H9 (cell line): ENCODE measurements at regions not wholly inside any gene's neighbourhood (a gene's known extent, or its start where the extent isn't known, plus 50 kb on each side); places are given as distances from the start of the nearest gene placed in this dataset.

ENCODE experiments used
- DNase-seq: peaks from one replicate; pipeline ENCODE4 v3.0.0-alpha.2; 2017
- H2AFZ ChIP-seq: one replicate; pipeline ENCODE4 v1.6.1; 2013; ENCODE audit warnings: mild to moderate bottlenecking, low read length, control low read depth, moderate library complexity
- H2AK5ac ChIP-seq: 2 replicates; pipeline ENCODE4 v1.6.1; 2013; ENCODE audit warnings: low read length, control low read depth, mixed read lengths; ENCODE audit not compliant: insufficient read length
- H2BK120ac ChIP-seq: one replicate; pipeline ENCODE4 v1.6.1; 2013; ENCODE audit warnings: low read depth, mild to moderate bottlenecking, low read length, control low read depth, inconsistent platforms; ENCODE audit not compliant: poor library complexity, severe bottlenecking
- H2BK12ac ChIP-seq: 2 replicates; pipeline ENCODE4 v1.6.1; 2013; ENCODE audit warnings: low read length, control low read depth, mixed read lengths, low read depth; ENCODE audit not compliant: insufficient read length
- H2BK15ac ChIP-seq: 2 replicates; pipeline ENCODE4 v1.6.1; 2013; ENCODE audit warnings: low read depth, low read length, control low read depth
- H2BK20ac ChIP-seq: one replicate; pipeline ENCODE4 v1.6.1; 2013; ENCODE audit warnings: low read depth, mild to moderate bottlenecking, low read length, control low read depth, inconsistent platforms; ENCODE audit not compliant: poor library complexity, severe bottlenecking
- H2BK5ac ChIP-seq: 2 replicates; pipeline ENCODE4 v1.6.1; 2013; ENCODE audit warnings: low read length, control low read depth, mixed read lengths; ENCODE audit not compliant: insufficient read length
- H3K14ac ChIP-seq: 2 replicates; pipeline ENCODE4 v1.6.1; 2013; ENCODE audit warnings: low read length, control low read depth; ENCODE audit not compliant: insufficient read depth
- H3K18ac ChIP-seq: 2 replicates; pipeline ENCODE4 v1.6.1; 2013; ENCODE audit warnings: low read depth, mild to moderate bottlenecking, mixed read lengths, low read length, control low read depth; ENCODE audit not compliant: insufficient read length
- H3K23ac ChIP-seq: 2 replicates; pipeline ENCODE4 v1.6.1; 2013; ENCODE audit warnings: low read length, control low read depth, mixed read lengths, low read depth; ENCODE audit not compliant: insufficient read length
- H3K23me2 ChIP-seq: 2 replicates; pipeline ENCODE4 v1.6.1; 2013; ENCODE audit warnings: low read depth, mild to moderate bottlenecking, mixed read lengths, low read length, control low read depth; ENCODE audit not compliant: insufficient read length, poor library complexity, severe bottlenecking
- H3K27ac ChIP-seq: 2 replicates; pipeline ENCODE4 v1.5.1; 2013; ENCODE audit warnings: low read length, control low read depth, mixed read lengths, low read depth; ENCODE audit not compliant: insufficient read length
- H3K27me3 ChIP-seq: 2 replicates; pipeline ENCODE4 v1.6.1; 2013; ENCODE audit warnings: low read length, control low read depth, inconsistent platforms; ENCODE audit not compliant: insufficient read depth
- H3K4ac ChIP-seq: 2 replicates; pipeline ENCODE4 v1.6.1; 2013; ENCODE audit warnings: low read depth, mild to moderate bottlenecking, control low read depth, inconsistent platforms, low read length, moderate library complexity
- H3K4me1 ChIP-seq: 2 replicates; pipeline ENCODE4 v1.6.1; 2013; ENCODE audit warnings: low read length, control low read depth, inconsistent platforms; ENCODE audit not compliant: insufficient read depth
- H3K4me2 ChIP-seq: 2 replicates; pipeline ENCODE4 v1.6.1; 2013; ENCODE audit warnings: low read length, control low read depth, mixed read lengths; ENCODE audit not compliant: insufficient read length, insufficient read depth
- H3K56ac ChIP-seq: 2 replicates; pipeline ENCODE4 v1.6.1; 2013; ENCODE audit warnings: low read depth, mild to moderate bottlenecking, mixed read lengths, low read length, control low read depth; ENCODE audit not compliant: insufficient read length
- H3K79me1 ChIP-seq: 2 replicates; pipeline ENCODE4 v1.6.1; 2013; ENCODE audit warnings: low read depth, mild to moderate bottlenecking, moderate library complexity, low read length, control low read depth, inconsistent platforms; ENCODE audit not compliant: insufficient read depth, poor library complexity, severe bottlenecking
- H3K79me2 ChIP-seq: 2 replicates; pipeline ENCODE4 v1.6.1; 2013; ENCODE audit warnings: low read length, control low read depth, inconsistent platforms; ENCODE audit not compliant: insufficient read depth
- H3K9ac ChIP-seq: 2 replicates; pipeline ENCODE4 v1.6.1; 2013; ENCODE audit warnings: low read length, control low read depth, mixed read lengths; ENCODE audit not compliant: insufficient read length; ENCODE audit errors: extremely low read depth
- H3K9me3 ChIP-seq: one replicate; pipeline ENCODE4 v1.6.1; 2013; ENCODE audit warnings: low read depth, low read length, inconsistent platforms; ENCODE audit not compliant: control insufficient read depth
- H3T11ph ChIP-seq: one replicate; pipeline ENCODE4 v1.6.1; 2013; ENCODE audit warnings: mild to moderate bottlenecking, low read length, control low read depth, inconsistent platforms
- H4K20me1 ChIP-seq: one replicate; pipeline ENCODE4 v1.6.1; 2013; ENCODE audit not compliant: control insufficient read depth, insufficient read length, insufficient read depth
- H4K5ac ChIP-seq: 2 replicates; pipeline ENCODE4 v1.6.1; 2013; ENCODE audit warnings: low read depth, mild to moderate bottlenecking, mixed read lengths, low read length, control low read depth; ENCODE audit not compliant: insufficient read length
- H4K8ac ChIP-seq: replicated peaks from 2 replicates; pipeline ENCODE4 v1.6.1; 2013; ENCODE audit warnings: low read length, control low read depth, mixed read lengths, low read depth; ENCODE audit not compliant: insufficient read length
- H4K91ac ChIP-seq: 2 replicates; pipeline ENCODE4 v1.6.1; 2013; ENCODE audit warnings: low read depth, mild to moderate bottlenecking, moderate library complexity, mixed read lengths, low read length, control low read depth; ENCODE audit not compliant: insufficient read length
- H3K27ac Mint-ChIP-seq, 3 experiments: 2 replicates in 2 of 3; 3 replicates in 1 of 3; pipeline ENCODE4 v1.8.0; 2020 to 2021; ENCODE audit warnings: mixed read lengths in 3 of 3, mild to moderate bottlenecking in 1 of 3, moderate library complexity in 1 of 3
- H3K27me3 Mint-ChIP-seq: 2 replicates; pipeline ENCODE4 v1.8.0; 2021; ENCODE audit warnings: low read depth, mild to moderate bottlenecking, moderate library complexity, mixed read lengths
- H3K36me3 Mint-ChIP-seq, 3 experiments: 2 replicates in 2 of 3; 3 replicates in 1 of 3; pipeline ENCODE4 v1.8.0; 2020 to 2021; ENCODE audit warnings: low read depth in 3 of 3, mixed read lengths in 3 of 3; ENCODE audit not compliant: insufficient read depth in 1 of 3
- H3K4me1 Mint-ChIP-seq, 2 experiments: 2 replicates each; pipeline ENCODE4 v1.8.0; 2020; ENCODE audit warnings: mixed read lengths in 2 of 2
- H3K4me3 Mint-ChIP-seq, 2 experiments: 2 replicates in 1 of 2; 3 replicates in 1 of 2; pipeline ENCODE4 v1.8.0; 2020 to 2021; ENCODE audit warnings: mild to moderate bottlenecking in 2 of 2, mixed read lengths in 2 of 2, moderate library complexity in 1 of 2
- H3K9me3 Mint-ChIP-seq, 2 experiments: 2 replicates in 1 of 2; 3 replicates in 1 of 2; pipeline ENCODE4 v1.8.0; 2020; ENCODE audit warnings: mild to moderate bottlenecking in 2 of 2, mixed read lengths in 2 of 2, moderate library complexity in 1 of 2
- WGBS: extraction: QIAGEN DNeasy Blood & Tissue Kit; methylation state at CpG from one replicate; pipeline ENCODE4 v1.1.7; 2013; ENCODE audit warnings: missing lambda C conversion rate, low lambda C conversion rate, mixed read lengths; ENCODE audit not compliant: insufficient read length; ENCODE audit errors: extremely low coverage; 5-methylcytosine and 5-hydroxymethylcytosine counted together
- TF ChIP-seq, protein P1 (sequence below): fragments of 200-600 bp; sonication (generic); conservative IDR thresholded peaks from 3 replicates; pipeline ENCODE4 v1.8.0; 2021; ENCODE audit warnings: antibody characterized with exemption, mild to moderate bottlenecking

DNA sequence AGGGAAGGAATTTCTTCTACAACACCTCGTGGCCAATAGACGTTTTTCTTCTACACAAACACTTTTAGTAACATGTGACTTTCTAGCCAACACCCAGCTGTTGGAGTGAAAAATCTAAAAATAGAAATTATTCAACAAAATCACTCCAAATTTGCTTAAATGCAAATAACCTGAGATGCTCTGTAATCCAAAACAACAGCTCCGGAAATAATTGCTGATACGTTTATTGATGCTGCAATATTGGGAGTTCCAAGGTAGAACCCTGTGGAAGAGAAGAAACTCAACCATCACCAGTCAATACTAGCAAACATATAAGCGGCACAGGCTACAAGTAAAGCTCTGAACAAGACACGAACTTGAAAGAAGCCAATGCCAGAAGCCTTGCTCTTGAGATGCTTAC, 230.6 kb downstream of the ALDH8A1 start:
- TF ChIP-seq, protein P1, sequence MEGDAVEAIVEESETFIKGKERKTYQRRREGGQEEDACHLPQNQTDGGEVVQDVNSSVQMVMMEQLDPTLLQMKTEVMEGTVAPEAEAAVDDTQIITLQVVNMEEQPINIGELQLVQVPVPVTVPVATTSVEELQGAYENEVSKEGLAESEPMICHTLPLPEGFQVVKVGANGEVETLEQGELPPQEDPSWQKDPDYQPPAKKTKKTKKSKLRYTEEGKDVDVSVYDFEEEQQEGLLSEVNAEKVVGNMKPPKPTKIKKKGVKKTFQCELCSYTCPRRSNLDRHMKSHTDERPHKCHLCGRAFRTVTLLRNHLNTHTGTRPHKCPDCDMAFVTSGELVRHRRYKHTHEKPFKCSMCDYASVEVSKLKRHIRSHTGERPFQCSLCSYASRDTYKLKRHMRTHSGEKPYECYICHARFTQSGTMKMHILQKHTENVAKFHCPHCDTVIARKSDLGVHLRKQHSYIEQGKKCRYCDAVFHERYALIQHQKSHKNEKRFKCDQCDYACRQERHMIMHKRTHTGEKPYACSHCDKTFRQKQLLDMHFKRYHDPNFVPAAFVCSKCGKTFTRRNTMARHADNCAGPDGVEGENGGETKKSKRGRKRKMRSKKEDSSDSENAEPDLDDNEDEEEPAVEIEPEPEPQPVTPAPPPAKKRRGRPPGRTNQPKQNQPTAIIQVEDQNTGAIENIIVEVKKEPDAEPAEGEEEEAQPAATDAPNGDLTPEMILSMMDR, result no peak
- peaks cover 2% of the 10 kb centered on the region; the same call in 1 of the 2 replicates for H3K27me3 Mint-ChIP-seq
- H3K27me3 ChIP-seq, result no peaks in the 10 kb centered on the region
- no peak overlapping the region for H3K18ac ChIP-seq
- no peak overlapping the region for H2BK15ac ChIP-seq
- H2BK20ac ChIP-seq, result no peak overlapping the region
- H3K4me3 Mint-ChIP-seq, result no peak overlapping the region
- no peak overlapping the region for H3K4me2 ChIP-seq
- no peak overlapping the region for H3K9ac ChIP-seq
- no peak for DNase-seq
- H2BK5ac ChIP-seq, result no peak overlapping the region
- no peak overlapping the region for H4K91ac ChIP-seq
- no peaks in the 10 kb centered on the region for H3K79me2 ChIP-seq
- no peak overlapping the region for H3K27ac Mint-ChIP-seq
- no peak overlapping the region for H4K5ac ChIP-seq
- H3K23me2 ChIP-seq, result no peaks in the 10 kb centered on the region
- no peak overlapping the region for H3K23ac ChIP-seq
- H3K4ac ChIP-seq, result no peak overlapping the region
- H3K9me3 ChIP-seq, result no peaks in the 10 kb centered on the region
- no peak overlapping the region for H3T11ph ChIP-seq
- H3K56ac ChIP-seq, result no peak overlapping the region
- no peak overlapping the region for H2AFZ ChIP-seq
- H4K8ac ChIP-seq, result no peak overlapping the region
- no peaks in the 10 kb centered on the region for H3K36me3 Mint-ChIP-seq
- no peak overlapping the region for H2BK12ac ChIP-seq
- H3K14ac ChIP-seq, result no peak overlapping the region
- no peak overlapping the region for H2BK120ac ChIP-seq
- no peak overlapping the region for H2AK5ac ChIP-seq
- WGBS, result no CpG with 5 or more reads among the region's 6 CpGs
- no peaks in the 10 kb centered on the region for H3K79me1 ChIP-seq
- H3K4me1 ChIP-seq, result no peaks in the 10 kb centered on the region
- H3K9me3 Mint-ChIP-seq, result no peaks in the 10 kb centered on the region
- no peak overlapping the region for H3K27ac ChIP-seq
- no peaks in the 10 kb centered on the region for H3K4me1 Mint-ChIP-seq
- H4K20me1 ChIP-seq, result no peaks in the 10 kb centered on the region
